Keratinocyte (primary cell): ENCODE measurements at regions not wholly inside any gene's neighbourhood (a gene's known extent, or its start where the extent isn't known, plus 50 kb on each side); places are given as distances from the start of the nearest gene placed in this dataset.

ENCODE experiments used
- DNase-seq: peaks from one replicate; pipeline ENCODE4 v3.0.0-alpha.2; 2011; ENCODE audit warnings: low read depth, missing footprints, low spot score
- FAIRE-seq: peaks from 2 replicates; lab custom pipeline; 2011; peaks lifted over from hg19 to GRCh38; lab: Jason Lieb, UNC
- H2AFZ ChIP-seq: 2 replicates; pipeline ENCODE4 v1.6.0; 2012; ENCODE audit warnings: low read length, control low read depth, inconsistent platforms; ENCODE audit not compliant: control insufficient read depth
- H3K27ac ChIP-seq: 2 replicates; pipeline ENCODE4 v1.5.1; 2011; ENCODE audit warnings: low read length; ENCODE audit not compliant: control insufficient read depth, insufficient read depth
- H3K27me3 ChIP-seq: 3 replicates; pipeline ENCODE4 v1.6.0; 2011; ENCODE audit warnings: low read length; ENCODE audit not compliant: control insufficient read depth, insufficient read depth; ENCODE audit errors: extremely low read depth
- H3K36me3 ChIP-seq, 2 experiments: 2 replicates in 1 of 2; 3 replicates in 1 of 2; pipeline ENCODE4 v1.5.1; 2011; ENCODE audit warnings: low read length in 2 of 2, mild to moderate bottlenecking in 1 of 2; ENCODE audit not compliant: control insufficient read depth in 2 of 2, insufficient read depth in 2 of 2; ENCODE audit errors: extremely low read depth in 1 of 2
- H3K4me1 ChIP-seq: 3 replicates; pipeline ENCODE4 v1.5.1; 2011; ENCODE audit warnings: low read length; ENCODE audit not compliant: control insufficient read depth, insufficient read depth; ENCODE audit errors: extremely low read depth
- H3K4me2 ChIP-seq: 3 replicates; pipeline ENCODE4 v1.6.0; 2011; ENCODE audit warnings: low read depth, low read length; ENCODE audit not compliant: control insufficient read depth, insufficient read depth; ENCODE audit errors: extremely low read depth
- H3K4me3 ChIP-seq, 3 experiments: fragments of 200-600 bp in 1 of 3; sonication (generic) in 1 of 3; 2 replicates in 2 of 3; 3 replicates in 1 of 3; pipeline ENCODE4 v1.5.1; 2011 to 2016; ENCODE audit warnings: low read length in 3 of 3, mild to moderate bottlenecking in 3 of 3, control low read depth in 2 of 3, inconsistent platforms in 1 of 3, low read depth in 1 of 3, mixed read lengths in 1 of 3, mixed run types in 1 of 3, moderate library complexity in 1 of 3; ENCODE audit not compliant: control insufficient read depth in 2 of 3, insufficient read depth in 2 of 3; ENCODE audit errors: extremely low read depth in 1 of 3
- H3K79me2 ChIP-seq: 2 replicates; pipeline ENCODE4 v1.6.0; 2012; ENCODE audit warnings: low read length; ENCODE audit not compliant: control insufficient read depth, insufficient read depth
- H3K9ac ChIP-seq: 3 replicates; pipeline ENCODE4 v1.6.0; 2011; ENCODE audit warnings: low read length; ENCODE audit not compliant: control insufficient read depth, insufficient read depth; ENCODE audit errors: extremely low read depth
- H3K9me1 ChIP-seq: 3 replicates; pipeline ENCODE4 v1.6.0; 2011; ENCODE audit warnings: low read length; ENCODE audit not compliant: control insufficient read depth, insufficient read depth; ENCODE audit errors: extremely low read depth
- H3K9me3 ChIP-seq: 2 replicates; pipeline ENCODE4 v1.5.1; 2012; ENCODE audit warnings: low read depth, low read length; ENCODE audit not compliant: control insufficient read depth
- H4K20me1 ChIP-seq: 3 replicates; pipeline ENCODE4 v1.6.0; 2011; ENCODE audit warnings: low read length; ENCODE audit not compliant: control insufficient read depth, insufficient read depth; ENCODE audit errors: extremely low read depth
- EZH2 ChIP-seq: IDR thresholded peaks from one replicate; pipeline ENCODE4 v1.6.1; 2012; ENCODE audit warnings: inconsistent platforms, mild to moderate bottlenecking, low read length, moderate library complexity
- dilution Hi-C: fragments of 300-500 bp; cut with MboI; formaldehyde crosslinking; loops from one replicate; pipeline ENCODE4 v1.7.0; 2020; ENCODE audit warnings: low sequenced_read_pairs; ENCODE audit not compliant: extremely low pct_ligation_motif_present
- TF ChIP-seq, protein P1 (sequence below), 3 experiments: IDR thresholded peaks in 1 of 3; conservative IDR thresholded peaks in 1 of 3; optimal IDR thresholded peaks in 1 of 3; 2 replicates in 2 of 3; 3 replicates in 1 of 3; pipeline versions ENCODE3 to v1.5.1; 2011; ENCODE audit warnings: low read length in 3 of 3, mild to moderate bottlenecking in 3 of 3, moderate library complexity in 2 of 3, control low read depth in 1 of 3, inconsistent platforms in 1 of 3; ENCODE audit not compliant: insufficient read depth in 2 of 3; ENCODE audit errors: extremely low read depth in 1 of 3

DNA sequence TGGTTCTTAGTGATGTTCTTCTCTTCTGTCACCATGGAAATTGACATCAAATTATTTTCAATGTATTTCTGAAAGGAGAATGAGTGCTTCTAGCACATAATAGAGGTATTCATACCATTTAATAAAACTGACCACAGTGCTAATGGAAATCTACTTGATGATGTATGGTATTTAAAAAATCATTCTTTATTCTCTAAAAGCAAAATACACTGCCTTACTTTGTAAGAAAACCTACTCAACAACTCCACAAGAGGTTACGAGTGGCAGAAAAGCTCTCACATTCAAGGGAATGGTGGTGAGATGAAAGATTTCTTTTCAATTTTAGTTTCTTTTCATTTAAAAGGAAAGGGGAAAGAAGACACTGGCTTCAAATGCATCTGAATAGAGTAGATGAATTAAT is 382.3 kb upstream of the CHST9 start:
- H4K20me1 ChIP-seq: no peaks in the 10 kb centered on the region
- H2AFZ ChIP-seq: no peak overlapping the region
- no peaks in the 10 kb centered on the region for H3K9me1 ChIP-seq
- dilution Hi-C loops: no loop called here
- no peaks in the 10 kb centered on the region for H3K79me2 ChIP-seq
- H3K9me3 ChIP-seq: no peaks in the 10 kb centered on the region
- H3K4me3 ChIP-seq: no peak overlapping the region
- H3K27ac ChIP-seq: no peak overlapping the region
- no peak overlapping the region for H3K4me2 ChIP-seq
- H3K36me3 ChIP-seq: no peaks in the 10 kb centered on the region
- no peak for DNase-seq
- no peak overlapping the region for H3K9ac ChIP-seq
- TF ChIP-seq, protein P1, sequence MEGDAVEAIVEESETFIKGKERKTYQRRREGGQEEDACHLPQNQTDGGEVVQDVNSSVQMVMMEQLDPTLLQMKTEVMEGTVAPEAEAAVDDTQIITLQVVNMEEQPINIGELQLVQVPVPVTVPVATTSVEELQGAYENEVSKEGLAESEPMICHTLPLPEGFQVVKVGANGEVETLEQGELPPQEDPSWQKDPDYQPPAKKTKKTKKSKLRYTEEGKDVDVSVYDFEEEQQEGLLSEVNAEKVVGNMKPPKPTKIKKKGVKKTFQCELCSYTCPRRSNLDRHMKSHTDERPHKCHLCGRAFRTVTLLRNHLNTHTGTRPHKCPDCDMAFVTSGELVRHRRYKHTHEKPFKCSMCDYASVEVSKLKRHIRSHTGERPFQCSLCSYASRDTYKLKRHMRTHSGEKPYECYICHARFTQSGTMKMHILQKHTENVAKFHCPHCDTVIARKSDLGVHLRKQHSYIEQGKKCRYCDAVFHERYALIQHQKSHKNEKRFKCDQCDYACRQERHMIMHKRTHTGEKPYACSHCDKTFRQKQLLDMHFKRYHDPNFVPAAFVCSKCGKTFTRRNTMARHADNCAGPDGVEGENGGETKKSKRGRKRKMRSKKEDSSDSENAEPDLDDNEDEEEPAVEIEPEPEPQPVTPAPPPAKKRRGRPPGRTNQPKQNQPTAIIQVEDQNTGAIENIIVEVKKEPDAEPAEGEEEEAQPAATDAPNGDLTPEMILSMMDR (optimal IDR thresholded peaks at IDR 0.05 in 1 of 3, IDR thresholded peaks at IDR 0.05 in 1 of 3, conservative IDR thresholded peaks at IDR 0.05 in 1 of 3; ENCODE audit: extremely low read depth in 1 of 3, insufficient read depth in 2 of 3, low read length in 3 of 3): no peak
- H3K4me1 ChIP-seq: no peaks in the 10 kb centered on the region
- H3K27me3 ChIP-seq: no peaks in the 10 kb centered on the region
- no peak for FAIRE-seq

DNA sequence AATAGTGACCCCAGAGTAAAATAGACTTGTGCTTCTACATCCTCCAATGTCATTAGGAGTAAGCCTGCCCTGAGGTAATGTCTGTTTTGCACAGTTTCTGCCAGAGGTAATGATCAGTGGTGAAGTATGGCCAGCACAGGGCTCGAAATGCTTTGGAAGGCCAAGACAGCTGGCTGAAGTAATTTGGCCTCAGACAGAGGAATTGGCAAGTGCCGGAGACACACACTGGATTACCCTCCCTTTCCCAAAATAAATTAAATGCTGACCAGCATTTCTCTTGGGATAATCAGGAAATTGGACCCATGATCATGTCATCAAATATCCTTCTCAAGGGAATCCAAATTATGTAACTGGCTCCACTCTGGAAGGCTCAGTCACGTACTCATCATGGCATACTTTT is 379.0 kb upstream of the CHST9 start:
- dilution Hi-C loops: no loop called here
- FAIRE-seq: no peak
- no peak for TF ChIP-seq EZH2
- TF ChIP-seq, protein P1 (optimal IDR thresholded peaks at IDR 0.05 in 1 of 3, IDR thresholded peaks at IDR 0.05 in 1 of 3, conservative IDR thresholded peaks at IDR 0.05 in 1 of 3; ENCODE audit: extremely low read depth in 1 of 3, insufficient read depth in 2 of 3, low read length in 3 of 3): no peak

More for the DNA sequence above, 379.0 kb upstream of the CHST9 start:
- no peaks in the 10 kb centered on the region for H3K27me3 ChIP-seq
- no peaks in the 10 kb centered on the region for H3K4me1 ChIP-seq
- no peaks in the 10 kb centered on the region for H3K9me1 ChIP-seq
- DNase-seq: no peak
- H3K9me3 ChIP-seq: no peaks in the 10 kb centered on the region
- no peak overlapping the region for H3K4me2 ChIP-seq
- no peaks in the 10 kb centered on the region for H3K36me3 ChIP-seq
- no peak overlapping the region for H2AFZ ChIP-seq
- H3K4me3 ChIP-seq: no peak overlapping the region
- H4K20me1 ChIP-seq: no peaks in the 10 kb centered on the region
- H3K27ac ChIP-seq: no peak overlapping the region
- no peaks in the 10 kb centered on the region for H3K79me2 ChIP-seq
- H3K9ac ChIP-seq: no peak overlapping the region
